Thyroid gland (tissue), 4 donors: ENCODE measurements at regions not wholly inside any gene's neighbourhood (a gene's known extent, or its start where the extent isn't known, plus 50 kb on each side); places are given as distances from the start of the nearest gene placed in this dataset.

Source experiments
- DNase-seq, 2 donors: peaks; one replicate each; pipeline ENCODE4 v3.0.0-alpha.2; 2019
- H3K27ac ChIP-seq, 3 donors: fragments of 200-600 bp; sonication (generic); 1 replicate in 2 of 3; 2 replicates in 1 of 3; pipeline ENCODE4 v1.5.1; 2016 to 2019; ENCODE audit warnings: mild to moderate bottlenecking in 1 of 3, moderate library complexity in 1 of 3
- H3K27me3 ChIP-seq: fragments of 200-600 bp; sonication (generic); one replicate; pipeline ENCODE4 v1.5.1; 2019
- H3K36me3 ChIP-seq, 2 donors: fragments of 200-600 bp; sonication (generic); one replicate each; pipeline ENCODE4 v1.5.1; 2016 to 2019
- H3K4me1 ChIP-seq, 2 donors: fragments of 200-600 bp; sonication (generic); one replicate each; pipeline ENCODE4 v1.5.1; 2017 to 2019
- H3K4me3 ChIP-seq, 3 donors: fragments of 200-600 bp; sonication (generic); replicated peaks in 1 of 3; 1 replicate in 2 of 3; 2 replicates in 1 of 3; pipeline ENCODE4 v1.5.1; 2016; ENCODE audit warnings: mild to moderate bottlenecking in 1 of 3
- H3K9me3 ChIP-seq: fragments of 200-600 bp; sonication (generic); one replicate; pipeline ENCODE4 v1.5.1; 2017
- POLR2A ChIP-seq, 2 donors: fragments of 450-650 bp; IDR thresholded peaks; one replicate each; pipeline ENCODE4 v1.6.1; 2017; ENCODE audit warnings: antibody characterized with exemption in 2 of 2, mild to moderate bottlenecking in 2 of 2, moderate library complexity in 1 of 2
- WGBS, 2 donors: methylation state at CpG; one replicate each; pipeline ENCODE4 v1.1.5; 2017; 5-methylcytosine and 5-hydroxymethylcytosine counted together
- intact Hi-C: fragments of 100-400 bp; cut with DNase I; formaldehyde crosslinking; loops from one replicate; pipeline ENCODE4 v1.15.1; 2023
- TF ChIP-seq, protein P1 (sequence below), 6 experiments: fragments of 200-600 bp in 3 of 6; fragments of 450-650 bp in 3 of 6; sonication (generic) in 3 of 6; IDR thresholded peaks; one replicate each; pipeline ENCODE4 v1.5.1; 2016 to 2019; ENCODE audit warnings: antibody characterized with exemption in 6 of 6, mild to moderate bottlenecking in 2 of 6, inconsistent platforms in 1 of 6, moderate library complexity in 1 of 6

- H3K4me1 ChIP-seq, result no peaks in the 10 kb centered on the region
- 46 to 73% methylated on average over 4 of the region's 4 CpGs for WGBS, 2 donors
Measured at GRCh38 chr11:32032478-32032877, 58.4 kb upstream of the RCN1 start.

DNA sequence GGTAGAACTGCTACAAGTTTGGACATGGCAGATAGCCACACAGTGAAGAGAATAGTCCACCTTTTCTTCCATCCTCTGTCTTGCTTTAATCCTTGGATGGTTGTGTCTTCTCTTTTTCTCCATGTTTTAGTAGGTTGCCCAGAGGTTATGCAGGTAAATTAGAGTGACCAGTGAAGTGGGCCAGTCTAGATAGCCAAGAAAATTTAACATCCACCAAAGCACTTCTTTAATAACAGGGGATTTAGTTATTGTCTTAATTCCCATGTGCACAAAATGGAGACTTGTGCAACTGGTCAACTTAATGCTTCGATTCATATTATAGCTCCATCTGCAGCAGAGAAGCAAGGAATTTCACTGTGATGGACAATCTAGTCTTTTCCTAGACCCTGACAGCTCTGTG is 58.8 kb upstream of the RCN1 start:
- H3K27ac ChIP-seq, result no peak overlapping the region
- H3K4me3 ChIP-seq, result no peak overlapping the region
- intact Hi-C loops, result no loop called here
- H3K9me3 ChIP-seq, result no peaks in the 10 kb centered on the region
- no peak for TF ChIP-seq POLR2A (IDR thresholded peaks at IDR 0.05)
- TF ChIP-seq, protein P1, sequence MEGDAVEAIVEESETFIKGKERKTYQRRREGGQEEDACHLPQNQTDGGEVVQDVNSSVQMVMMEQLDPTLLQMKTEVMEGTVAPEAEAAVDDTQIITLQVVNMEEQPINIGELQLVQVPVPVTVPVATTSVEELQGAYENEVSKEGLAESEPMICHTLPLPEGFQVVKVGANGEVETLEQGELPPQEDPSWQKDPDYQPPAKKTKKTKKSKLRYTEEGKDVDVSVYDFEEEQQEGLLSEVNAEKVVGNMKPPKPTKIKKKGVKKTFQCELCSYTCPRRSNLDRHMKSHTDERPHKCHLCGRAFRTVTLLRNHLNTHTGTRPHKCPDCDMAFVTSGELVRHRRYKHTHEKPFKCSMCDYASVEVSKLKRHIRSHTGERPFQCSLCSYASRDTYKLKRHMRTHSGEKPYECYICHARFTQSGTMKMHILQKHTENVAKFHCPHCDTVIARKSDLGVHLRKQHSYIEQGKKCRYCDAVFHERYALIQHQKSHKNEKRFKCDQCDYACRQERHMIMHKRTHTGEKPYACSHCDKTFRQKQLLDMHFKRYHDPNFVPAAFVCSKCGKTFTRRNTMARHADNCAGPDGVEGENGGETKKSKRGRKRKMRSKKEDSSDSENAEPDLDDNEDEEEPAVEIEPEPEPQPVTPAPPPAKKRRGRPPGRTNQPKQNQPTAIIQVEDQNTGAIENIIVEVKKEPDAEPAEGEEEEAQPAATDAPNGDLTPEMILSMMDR (IDR thresholded peaks at IDR 0.05), result no peak
- no peaks in the 10 kb centered on the region for H3K36me3 ChIP-seq
- WGBS, 2 donors, result 81 to 85% methylated on average over 1 of the region's 1 CpG
- DNase-seq, result no peak
- H3K4me1 ChIP-seq, result no peaks in the 10 kb centered on the region
- no peaks in the 10 kb centered on the region for H3K27me3 ChIP-seq

More at GRCh38 chr11:32032478-32032877, 58.4 kb upstream of the RCN1 start:
- TF ChIP-seq, protein P1 (IDR thresholded peaks at IDR 0.05), result no peak
- TF ChIP-seq POLR2A (IDR thresholded peaks at IDR 0.05), result no peak
- DNase-seq, result no peak
- Histone ChIP-seq H3K27me3 (no peaks in the 10 kb centered on the region), H3K4me3 (no peak overlapping the region), H3K9me3 (no peaks in the 10 kb centered on the region), H3K27ac (no peak overlapping the region), H3K36me3 (no peaks in the 10 kb centered on the region)
- intact Hi-C loops, result no loop called here

DNA sequence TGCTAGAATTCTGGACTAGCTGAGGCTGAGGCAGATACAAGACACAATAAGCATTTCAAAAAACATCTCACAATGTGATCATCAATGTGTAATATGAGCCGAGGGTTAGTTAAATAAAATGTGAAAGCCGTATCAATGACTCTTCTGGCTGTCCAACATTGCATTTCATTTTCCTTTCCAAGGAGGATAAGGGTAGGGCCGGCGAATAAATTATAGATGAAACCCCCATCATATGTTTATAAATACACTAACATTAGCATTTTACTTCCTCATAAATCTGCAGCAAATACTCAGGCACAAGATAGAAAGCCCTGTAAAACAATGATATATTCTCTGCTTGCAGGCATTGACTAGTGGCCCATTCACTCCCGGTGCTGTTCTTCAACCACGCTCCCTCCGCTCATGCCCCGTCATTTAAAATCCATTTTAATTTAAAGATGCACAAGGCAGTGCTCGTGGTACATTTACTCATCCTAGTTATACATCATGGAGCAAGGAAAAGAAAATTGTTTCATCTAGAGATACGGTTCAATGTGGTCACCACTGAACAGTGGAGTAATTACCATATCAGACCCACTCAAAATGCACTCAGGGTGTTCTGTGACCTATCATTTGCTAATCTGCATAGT is 59.9 kb upstream of the RCN1 start:
- no peak overlapping the region for H3K4me3 ChIP-seq
- H3K27ac ChIP-seq, result no peak overlapping the region
- TF ChIP-seq, protein P1 (IDR thresholded peaks at IDR 0.05), result no peak
- TF ChIP-seq POLR2A (IDR thresholded peaks at IDR 0.05), result no peak
- intact Hi-C loops, result no loop called here
- no peak for DNase-seq
- H3K9me3 ChIP-seq, result no peaks in the 10 kb centered on the region
- no peaks in the 10 kb centered on the region for H3K4me1 ChIP-seq
- no peaks in the 10 kb centered on the region for H3K27me3 ChIP-seq
- WGBS, 2 donors, result 78 to 85% methylated on average over 10 of the region's 10 CpGs
- H3K36me3 ChIP-seq, result no peaks in the 10 kb centered on the region

DNA sequence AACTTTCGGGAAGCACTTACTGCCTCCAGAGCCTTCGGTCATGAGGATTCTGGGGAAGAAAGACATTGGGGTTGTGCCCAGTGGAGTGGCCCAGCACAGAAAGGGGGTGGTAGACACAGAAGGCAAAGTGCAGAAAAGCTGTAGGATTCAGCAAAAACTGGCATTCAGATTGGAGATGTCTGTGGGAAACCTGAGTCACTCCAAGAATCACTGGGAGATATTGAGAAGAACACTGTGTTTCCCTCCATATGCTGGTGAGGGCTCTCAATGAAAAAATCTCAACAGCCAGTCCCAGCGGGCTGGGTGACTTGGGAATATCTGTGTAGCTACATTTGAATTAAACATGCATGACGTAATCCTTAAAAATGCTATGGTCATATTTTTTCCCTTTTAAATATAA is 61.2 kb upstream of the RCN1 start:
- no peaks in the 10 kb centered on the region for H3K4me1 ChIP-seq
- intact Hi-C loops, result no loop called here
- H3K27me3 ChIP-seq, result no peaks in the 10 kb centered on the region
- no peak overlapping the region for H3K4me3 ChIP-seq
- H3K27ac ChIP-seq, result no peak overlapping the region
- no peaks in the 10 kb centered on the region for H3K9me3 ChIP-seq
- no peaks in the 10 kb centered on the region for H3K36me3 ChIP-seq
- no peak for DNase-seq
- TF ChIP-seq POLR2A (IDR thresholded peaks at IDR 0.05), result no peak
- TF ChIP-seq, protein P1 (IDR thresholded peaks at IDR 0.05), result no peak
- 73 to 77% methylated on average over 4 of the region's 4 CpGs for WGBS, 2 donors

GRCh38 chr11:32028201-32028600 is 62.7 kb upstream of the RCN1 start:
- Histone ChIP-seq H3K27me3 (no peaks in the 10 kb centered on the region), H3K4me3 (no peak overlapping the region), H3K27ac (no peak overlapping the region), H3K36me3 (no peaks in the 10 kb centered on the region), H3K9me3 (no peaks in the 10 kb centered on the region), H3K4me1 (no peaks in the 10 kb centered on the region)
- WGBS, 2 donors, result 80 to 84% methylated on average over 4 of the region's 4 CpGs
- TF ChIP-seq, protein P1 (IDR thresholded peaks at IDR 0.05), result no peak
- no peak for DNase-seq
- intact Hi-C loops, result no loop called here
